Activated T-helper 1 cell treated with Interleukin-2 at 50 U/mL for 16 hours (primary cell): ENCODE measurements at regions not wholly inside any gene's neighbourhood (a gene's known extent, or its start where the extent isn't known, plus 50 kb on each side); places are given as distances from the start of the nearest gene placed in this dataset.
"Not testable (repeated sequence)": the region's sequence is repeated elsewhere in the genome, so short reads cannot be mapped to it uniquely, and the experiment has no call there.

Experiments used
- DNase-seq: peaks from one replicate; pipeline ENCODE4 v3.0.0-alpha.2; 2020; ENCODE audit warnings: low read depth

- DNase-seq, result no peak
These were observed 90.4 kb upstream of the CHD1 start for GRCh38 chr5:99019254-99019653.

GRCh38 chr5:99010294-99010693 is 81.5 kb upstream of the CHD1 start:
- DNase-seq, result no peak

GRCh38 chr5:99008009-99008408 is 79.2 kb upstream of the CHD1 start:
- DNase-seq, result not testable (repeated sequence)

GRCh38 chr5:99005506-99005905 is 76.7 kb upstream of the CHD1 start:
- no peak for DNase-seq

GRCh38 chr5:99004960-99005359 is 76.2 kb upstream of the CHD1 start:
- no peak for DNase-seq

- DNase-seq, result no peak
These were observed 72.1 kb upstream of the CHD1 start for GRCh38 chr5:99000876-99001275.

GRCh38 chr5:99000221-99000620 is 71.4 kb upstream of the CHD1 start:
- no peak for DNase-seq

GRCh38 chr5:98999631-99000030 is 70.8 kb upstream of the CHD1 start:
- no peak for DNase-seq

- DNase-seq, result no peak
These were observed 68.2 kb upstream of the CHD1 start for GRCh38 chr5:98997000-98997399.

GRCh38 chr5:98994611-98995010 is 65.8 kb upstream of the CHD1 start:
- DNase-seq, result no peak

- DNase-seq, result no peak
These were observed 64.7 kb upstream of the CHD1 start for GRCh38 chr5:98993512-98993911.

GRCh38 chr5:98992552-98992951 is 63.7 kb upstream of the CHD1 start:
- no peak for DNase-seq

- DNase-seq, result no peak
These were observed 60.9 kb upstream of the CHD1 start for GRCh38 chr5:98989727-98990126.

GRCh38 chr5:98986587-98986986 is 57.8 kb upstream of the CHD1 start:
- no peak for DNase-seq

- DNase-seq, result no peak
These were observed 54.1 kb upstream of the CHD1 start for GRCh38 chr5:98982880-98983279.
